ENCODE measurements at regions not wholly inside any gene's neighbourhood (a gene's known extent, or its start where the extent isn't known, plus 50 kb on each side); places are given as distances from the start of the nearest gene placed in this dataset.
"Not testable (repeated sequence)": the region's sequence is repeated elsewhere in the genome, so short reads cannot be mapped to it uniquely, and the experiment has no call there.

- POLR2A ChIA-PET: no interaction called here
- Mint-ChIP-seq H3K4me1 (no peaks in the 10 kb centered on the region), H3K27me3 (peaks cover 6% of the 10 kb centered on the region), H3K27ac (no peak overlapping the region), H3K36me3 (ENCODE audit: low read depth) (no peaks in the 10 kb centered on the region), H3K4me3 (no peak overlapping the region), H3K9me3 (no peaks in the 10 kb centered on the region)
- CTCF ChIA-PET: no interaction called here
- ATAC-seq (ENCODE audit: low read depth): no peak
- no peak for DNase-seq
- TF ChIP-seq CTCF (IDR thresholded peaks at IDR 0.05): no peak
- intact Hi-C loops (cut with micrococcal nuclease): no loop called here
These were observed 247.8 kb upstream of the B3GAT1 start for GRCh38 chr11:134659882-134660281.

- H3K27ac Mint-ChIP-seq: no peak overlapping the region
- TF ChIP-seq CTCF (IDR thresholded peaks at IDR 0.05): no peak
- H3K36me3 Mint-ChIP-seq (ENCODE audit: low read depth): no peaks in the 10 kb centered on the region
- POLR2A ChIA-PET: no interaction called here
- H3K4me3 Mint-ChIP-seq: no peak overlapping the region
- no peaks in the 10 kb centered on the region for H3K4me1 Mint-ChIP-seq
- H3K9me3 Mint-ChIP-seq: no peaks in the 10 kb centered on the region
- peaks cover 12% of the 10 kb centered on the region for H3K27me3 Mint-ChIP-seq
- DNase-seq (no peak), ATAC-seq (ENCODE audit: low read depth) (no peak)
- CTCF ChIA-PET: no interaction called here
- intact Hi-C loops (cut with micrococcal nuclease): no loop called here
These were observed 246.6 kb upstream of the B3GAT1 start for GRCh38 chr11:134658481-134659225.

- H3K4me3 Mint-ChIP-seq: no peak overlapping the region
- H3K36me3 Mint-ChIP-seq (ENCODE audit: low read depth): no peaks in the 10 kb centered on the region
- ChIA-PET POLR2A (no interaction called here), CTCF (no interaction called here)
- no peaks in the 10 kb centered on the region for H3K4me1 Mint-ChIP-seq
- DNase-seq (no peak), ATAC-seq (ENCODE audit: low read depth) (no peak)
- intact Hi-C loops (cut with micrococcal nuclease): no loop called here
- peaks cover 17% of the 10 kb centered on the region for H3K27me3 Mint-ChIP-seq
- no peak overlapping the region for H3K27ac Mint-ChIP-seq
- H3K9me3 Mint-ChIP-seq: no peaks in the 10 kb centered on the region
- TF ChIP-seq CTCF (IDR thresholded peaks at IDR 0.05): no peak
These were observed 245.6 kb upstream of the B3GAT1 start for GRCh38 chr11:134657631-134658030.

- H3K27ac Mint-ChIP-seq: no peak overlapping the region
- no peaks in the 10 kb centered on the region for H3K36me3 Mint-ChIP-seq (ENCODE audit: low read depth)
- intact Hi-C loops (cut with micrococcal nuclease): no loop called here
- DNase-seq (no peak), ATAC-seq (ENCODE audit: low read depth) (no peak)
- H3K4me1 Mint-ChIP-seq: no peaks in the 10 kb centered on the region
- ChIA-PET CTCF (no interaction called here), POLR2A (no interaction called here)
- no peak for TF ChIP-seq CTCF (IDR thresholded peaks at IDR 0.05)
- no peak overlapping the region for H3K4me3 Mint-ChIP-seq
- peaks cover 17% of the 10 kb centered on the region for H3K27me3 Mint-ChIP-seq
- no peaks in the 10 kb centered on the region for H3K9me3 Mint-ChIP-seq
These were observed 245.0 kb upstream of the B3GAT1 start for GRCh38 chr11:134656861-134657540.

GRCh38 chr11:134656086-134656840, 244.2 kb upstream of the B3GAT1 start:
- ATAC-seq (ENCODE audit: low read depth); intact Hi-C loops (cut with micrococcal nuclease); H3K9me3 Mint-ChIP-seq: not testable (repeated sequence)

More at GRCh38 chr11:134656086-134656840, 244.2 kb upstream of the B3GAT1 start:
- H3K4me3 Mint-ChIP-seq; CTCF ChIA-PET; H3K36me3 Mint-ChIP-seq (ENCODE audit: low read depth); DNase-seq; POLR2A ChIA-PET; H3K4me1 Mint-ChIP-seq; H3K27ac Mint-ChIP-seq: not testable (repeated sequence)
- peaks cover 17% of the 10 kb centered on the region for H3K27me3 Mint-ChIP-seq
